AG09309 (cell line): ENCODE measurements at regions not wholly inside any gene's neighbourhood (a gene's known extent, or its start where the extent isn't known, plus 50 kb on each side); places are given as distances from the start of the nearest gene placed in this dataset.

ENCODE experiments used
- DNase-seq: peaks from one replicate; pipeline ENCODE4 v3.0.0-alpha.2; 2010; ENCODE audit warnings: low read depth
- H3K4me3 ChIP-seq: 2 replicates; pipeline ENCODE4 v1.5.1; 2011; ENCODE audit warnings: mild to moderate bottlenecking, low read depth, low read length, moderate library complexity; ENCODE audit not compliant: control insufficient read depth
- TF ChIP-seq, protein P1 (sequence below): IDR thresholded peaks from 2 replicates; pipeline ENCODE4 v1.5.1; 2011; ENCODE audit warnings: mild to moderate bottlenecking, low read depth, low read length, inconsistent platforms; ENCODE audit not compliant: insufficient read depth, control insufficient read depth; ENCODE audit errors: missing control alignments

DNA sequence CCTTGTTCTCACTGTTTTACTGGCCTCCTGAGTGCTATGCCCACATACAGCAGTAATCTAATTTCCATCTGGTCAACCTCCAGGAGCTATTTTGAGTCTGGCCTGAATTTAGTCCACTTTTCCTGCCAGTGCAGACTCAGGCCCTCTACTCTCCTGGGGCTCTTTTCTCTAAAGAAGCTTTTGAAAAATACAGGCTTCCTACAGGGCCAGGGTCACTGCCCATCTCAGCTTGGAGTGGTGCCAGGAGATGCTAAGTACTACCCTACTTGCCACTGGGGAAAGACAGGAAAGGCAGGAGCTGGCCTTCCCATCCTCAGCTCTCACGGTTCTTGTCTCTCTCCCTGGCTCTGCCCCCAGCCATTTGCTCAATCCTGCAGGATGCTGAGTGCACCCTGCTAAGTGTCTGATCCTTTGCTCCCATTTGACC, 101.7 kb upstream of the SERP2 start:
- TF ChIP-seq, protein P1, sequence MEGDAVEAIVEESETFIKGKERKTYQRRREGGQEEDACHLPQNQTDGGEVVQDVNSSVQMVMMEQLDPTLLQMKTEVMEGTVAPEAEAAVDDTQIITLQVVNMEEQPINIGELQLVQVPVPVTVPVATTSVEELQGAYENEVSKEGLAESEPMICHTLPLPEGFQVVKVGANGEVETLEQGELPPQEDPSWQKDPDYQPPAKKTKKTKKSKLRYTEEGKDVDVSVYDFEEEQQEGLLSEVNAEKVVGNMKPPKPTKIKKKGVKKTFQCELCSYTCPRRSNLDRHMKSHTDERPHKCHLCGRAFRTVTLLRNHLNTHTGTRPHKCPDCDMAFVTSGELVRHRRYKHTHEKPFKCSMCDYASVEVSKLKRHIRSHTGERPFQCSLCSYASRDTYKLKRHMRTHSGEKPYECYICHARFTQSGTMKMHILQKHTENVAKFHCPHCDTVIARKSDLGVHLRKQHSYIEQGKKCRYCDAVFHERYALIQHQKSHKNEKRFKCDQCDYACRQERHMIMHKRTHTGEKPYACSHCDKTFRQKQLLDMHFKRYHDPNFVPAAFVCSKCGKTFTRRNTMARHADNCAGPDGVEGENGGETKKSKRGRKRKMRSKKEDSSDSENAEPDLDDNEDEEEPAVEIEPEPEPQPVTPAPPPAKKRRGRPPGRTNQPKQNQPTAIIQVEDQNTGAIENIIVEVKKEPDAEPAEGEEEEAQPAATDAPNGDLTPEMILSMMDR = no peak
- DNase-seq = no peak
- no peak overlapping the region for H3K4me3 ChIP-seq

DNA sequence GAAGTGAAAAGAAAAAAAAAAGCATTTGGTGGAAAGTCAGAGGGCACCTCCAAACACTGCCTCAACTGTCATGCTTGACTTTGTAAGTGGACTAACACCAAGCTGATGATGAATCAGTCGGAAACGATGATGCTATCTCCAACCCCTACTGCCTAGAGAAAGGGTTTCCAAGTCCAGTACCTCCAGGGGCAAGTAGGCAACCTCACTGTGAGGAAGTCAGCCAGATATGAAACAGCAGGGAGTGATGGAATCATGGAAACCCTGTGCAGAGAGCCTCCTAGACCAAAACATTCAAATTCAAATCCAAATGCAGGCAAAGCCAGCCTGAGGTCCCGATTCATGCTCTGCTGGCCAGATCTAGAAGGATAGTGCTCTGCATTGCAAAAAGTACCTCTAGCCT, 100.9 kb upstream of the SERP2 start:
- peak; percentile 61 for DNase-seq
- no peak overlapping the region for H3K4me3 ChIP-seq
- TF ChIP-seq, protein P1 = no peak

DNA sequence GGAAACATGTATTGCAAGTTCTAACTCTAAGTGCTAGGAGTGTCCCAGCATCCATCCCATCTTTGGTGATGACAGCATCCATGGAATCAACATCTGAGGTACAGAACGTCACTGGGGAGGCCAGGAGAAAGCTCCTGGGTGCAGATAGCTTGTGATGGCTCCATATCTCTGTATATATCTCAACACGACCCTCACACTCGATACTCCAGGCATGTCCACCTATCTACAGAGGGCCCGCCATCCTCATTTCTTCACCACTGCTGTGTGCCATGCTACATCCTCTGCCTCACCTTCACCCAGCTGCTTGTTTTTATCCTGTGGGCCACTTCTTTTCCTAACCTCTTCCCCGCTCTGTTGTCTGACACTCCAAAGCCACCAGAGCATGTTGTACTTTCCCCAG, 100.4 kb upstream of the SERP2 start:
- DNase-seq = no peak
- TF ChIP-seq, protein P1 = no peak

DNA sequence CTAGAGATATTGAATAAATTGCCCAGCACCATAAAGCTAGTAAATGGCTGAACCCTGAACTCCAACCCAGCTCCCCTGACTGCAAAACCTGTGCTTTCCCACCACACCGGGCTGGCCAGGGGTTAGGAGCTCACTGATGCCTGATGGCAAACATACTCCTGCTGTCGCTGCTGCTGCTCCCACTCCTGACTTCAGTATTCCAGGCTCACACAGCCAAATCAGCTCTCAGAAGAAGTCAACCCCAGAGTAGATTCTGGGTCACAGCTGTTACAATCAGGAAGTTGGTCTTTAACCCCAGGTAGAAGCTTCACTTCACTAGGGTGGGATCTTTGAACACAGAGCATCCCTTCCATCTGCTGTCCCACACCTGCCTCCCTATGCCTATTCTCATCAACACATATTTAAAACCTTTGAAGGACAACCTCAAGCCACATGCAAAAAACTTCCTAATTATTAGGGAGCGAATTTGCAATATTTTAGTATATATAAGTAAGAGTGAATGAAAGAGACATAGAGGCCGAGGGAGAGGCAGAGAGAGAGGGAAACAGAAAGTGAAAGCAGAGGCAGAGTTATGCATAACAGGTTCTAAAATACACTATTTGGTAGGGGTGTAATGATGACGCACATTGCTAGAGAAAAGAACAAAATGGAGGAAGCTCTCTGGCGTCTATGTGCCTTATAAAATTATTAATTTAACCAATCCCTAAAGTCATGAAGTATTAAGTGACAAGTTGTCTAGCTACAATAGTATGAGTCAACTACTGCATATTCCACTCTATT, 99.4 kb upstream of the SERP2 start:
- H3K4me3 ChIP-seq = no peak overlapping the region
- peak; percentile 39 for DNase-seq
- TF ChIP-seq, protein P1 = no peak

More for the DNA sequence above, 100.4 kb upstream of the SERP2 start:
- no peak overlapping the region for H3K4me3 ChIP-seq

DNA sequence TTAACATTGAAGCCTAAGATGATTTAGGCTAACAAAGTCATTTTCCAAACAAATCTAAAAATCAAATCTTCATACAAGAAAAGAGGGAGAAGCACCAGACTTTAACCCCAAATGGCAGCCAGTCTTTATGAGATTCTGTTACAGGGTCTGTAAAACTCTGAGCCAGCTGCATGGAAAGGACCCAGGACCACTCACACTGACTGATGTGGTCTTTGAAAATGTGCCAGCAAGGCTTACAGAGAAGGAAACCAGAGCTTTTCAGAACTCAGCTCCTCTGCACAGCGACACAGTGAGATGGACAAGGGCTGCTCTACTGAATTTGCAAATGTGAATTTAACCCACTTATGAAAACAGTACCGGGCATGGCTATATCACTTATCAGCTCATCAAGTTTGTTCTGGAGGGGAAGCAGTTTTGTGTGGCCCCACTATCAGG, 98.8 kb upstream of the SERP2 start:
- H3K4me3 ChIP-seq = no peak overlapping the region
- DNase-seq = no peak

DNA sequence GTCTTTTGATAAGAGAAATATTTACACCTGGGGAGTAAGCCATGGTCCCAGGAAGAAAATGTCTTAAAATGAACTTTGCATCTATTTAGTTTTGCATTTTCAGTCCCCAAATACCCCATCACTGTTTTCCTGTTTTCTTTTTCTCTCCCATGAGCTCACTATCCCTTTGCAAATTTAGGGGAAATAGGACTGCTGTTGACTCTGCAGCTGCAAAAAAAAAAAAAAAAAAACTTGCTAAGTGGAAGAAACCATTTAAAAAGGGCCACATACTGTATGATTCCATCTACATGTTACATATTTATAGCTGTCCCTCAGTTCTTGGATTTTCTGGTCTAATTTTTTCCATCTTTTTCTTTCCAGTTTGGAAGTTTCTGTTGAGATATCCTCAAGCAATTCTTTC, 98.2 kb upstream of the SERP2 start:
- H3K4me3 ChIP-seq = no peak overlapping the region
- no peak for DNase-seq
- TF ChIP-seq, protein P1 = no peak

More for the DNA sequence above, 98.8 kb upstream of the SERP2 start:
- TF ChIP-seq, protein P1 = no peak
